ENCODE measurements at regions not wholly inside any gene's neighbourhood (a gene's known extent, or its start where the extent isn't known, plus 50 kb on each side); places are given as distances from the start of the nearest gene placed in this dataset.

GRCh38 chr4:81375745-81376144 is 96.0 kb downstream of the RASGEF1B start:
- TF ChIP-seq CTCF (IDR thresholded peaks at IDR 0.05; ENCODE audit: poor library complexity, severe bottlenecking) (no peak), EZH2 (IDR thresholded peaks at IDR 0.05; ENCODE audit: borderline replicate concordance, insufficient read depth, low read length, poor library complexity, severe bottlenecking) (no peak), POLR2AphosphoS5 (IDR thresholded peaks at IDR 0.05) (no peak), EP300 (conservative IDR thresholded peaks at IDR 0.05; ENCODE audit: poor library complexity, severe bottlenecking) (no peak), REST (IDR thresholded peaks at IDR 0.05; ENCODE audit: borderline replicate concordance) (no peak), TAF1 (IDR thresholded peaks at IDR 0.05; ENCODE audit: low read depth) (no peak), RAD21 (conservative IDR thresholded peaks at IDR 0.05) (no peak)

Data from neural cell (in vitro differentiated cells).